GM21423 (cell line): ENCODE measurements at regions not wholly inside any gene's neighbourhood (a gene's known extent, or its start where the extent isn't known, plus 50 kb on each side); places are given as distances from the start of the nearest gene placed in this dataset.
A peak's percentile ranks its signal among the peaks of the same experiment; 100 is the strongest.
"Not testable (repeated sequence)": the region's sequence is repeated elsewhere in the genome, so short reads cannot be mapped to it uniquely, and the experiment has no call there.

Source experiments
- ATAC-seq: cut with Tn5 transposase; IDR thresholded peaks from one replicate; pipeline ENCODE4 v1.9.1; 2021; ENCODE audit warnings: mild to moderate bottlenecking, moderate library complexity; ENCODE audit not compliant: unreplicated experiment

DNA sequence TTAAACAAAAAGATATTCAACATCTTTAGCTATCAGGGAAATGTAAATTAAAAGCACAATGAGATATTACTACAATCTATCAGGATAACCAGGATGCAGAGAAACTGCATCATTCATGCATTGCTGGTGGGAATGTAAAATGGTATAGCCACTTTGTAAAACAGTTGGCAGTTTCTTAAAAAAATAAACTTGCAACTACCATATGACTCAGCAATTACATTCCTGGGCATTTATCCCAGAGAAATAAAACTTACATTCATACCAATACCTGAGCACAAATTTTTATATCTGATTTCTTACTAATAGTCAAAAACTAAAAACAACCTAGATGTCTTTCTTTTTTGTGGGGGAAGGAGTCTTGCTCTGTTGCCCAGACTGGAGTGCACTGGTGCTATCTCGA is 190.3 kb upstream of the TAB2 start:
- no peak for ATAC-seq

DNA sequence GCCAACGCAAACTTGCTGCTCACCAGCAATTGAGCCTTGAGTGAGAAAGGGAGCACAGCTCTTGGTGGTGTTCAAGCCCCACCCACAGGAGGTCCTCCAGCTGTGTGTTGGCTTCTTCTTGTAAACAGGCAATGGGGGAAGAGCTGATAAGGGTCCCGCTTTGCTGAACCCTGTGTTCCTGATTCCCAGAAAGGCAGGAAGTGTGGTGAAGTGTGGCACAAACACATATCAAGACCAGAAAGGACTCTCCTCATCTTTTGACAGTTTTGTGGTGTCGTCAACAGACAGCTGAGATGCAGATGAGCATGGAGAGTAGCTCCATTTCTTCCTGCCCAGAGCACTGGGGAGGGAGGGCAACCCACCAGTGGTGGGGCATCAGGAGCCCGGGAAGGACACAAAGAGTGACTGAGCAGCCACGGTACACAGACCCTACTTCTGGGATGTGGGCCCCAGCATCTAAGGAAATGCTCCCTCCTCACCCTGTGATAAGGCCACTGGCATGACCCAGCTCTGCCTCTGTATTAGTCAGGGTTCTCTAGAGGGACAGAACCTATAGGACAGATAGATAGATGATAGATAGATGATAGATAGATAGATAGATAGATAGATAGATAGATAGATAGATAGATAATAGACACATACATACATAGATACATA is 188.9 kb upstream of the TAB2 start:
- ATAC-seq, result no peak

DNA sequence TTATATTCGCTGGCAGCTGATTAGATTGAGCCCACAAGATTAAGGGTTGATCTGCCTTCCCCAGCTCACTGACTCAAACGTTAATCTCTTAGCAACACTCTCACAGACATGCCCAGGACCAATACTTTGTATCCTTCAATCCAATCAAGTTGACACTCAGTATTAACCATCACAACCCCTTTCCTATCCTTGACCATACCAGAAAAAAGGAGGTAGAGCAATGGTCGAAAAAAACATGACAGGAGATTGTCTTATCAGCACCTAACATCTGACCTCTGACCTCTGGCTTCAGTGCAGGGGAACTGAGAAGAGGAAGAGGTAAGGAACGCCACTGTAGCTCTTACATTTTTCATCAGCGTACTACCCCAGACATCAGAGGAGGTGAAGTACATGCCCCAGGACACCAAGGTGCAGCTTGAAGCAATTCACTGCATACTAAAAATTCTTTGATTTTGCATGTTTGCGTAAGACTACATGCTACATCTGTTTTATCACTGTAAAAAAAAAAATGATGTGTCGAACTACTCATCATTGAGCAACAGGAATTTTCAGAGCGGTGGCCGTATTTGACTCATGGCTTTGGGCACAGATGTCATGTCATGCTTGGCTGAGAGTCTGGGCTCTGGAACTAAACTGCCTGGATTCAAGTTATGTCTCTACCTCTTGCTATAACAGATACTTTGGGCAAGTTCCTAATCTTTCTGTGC is 188.0 kb upstream of the TAB2 start:
- ATAC-seq, result peak; percentile 58

DNA sequence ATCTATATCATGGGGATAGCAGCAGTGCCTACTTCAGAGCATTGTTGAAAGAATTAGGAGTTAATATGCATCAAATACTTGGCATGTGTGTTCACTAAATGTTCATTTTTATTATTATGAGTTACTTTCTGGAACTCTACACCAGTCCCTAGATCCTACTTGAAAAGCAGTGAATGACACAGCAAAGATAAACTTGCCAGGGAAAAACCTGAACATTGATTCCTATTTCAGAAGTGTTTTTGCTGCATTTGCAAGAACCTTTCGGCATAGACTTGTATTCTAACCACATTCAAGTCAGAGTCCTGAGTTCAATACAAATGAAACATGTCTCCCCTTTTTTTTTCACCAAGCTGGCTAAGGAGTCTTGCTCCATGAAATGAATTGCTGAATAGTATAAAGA is 187.4 kb upstream of the TAB2 start:
- no peak for ATAC-seq

DNA sequence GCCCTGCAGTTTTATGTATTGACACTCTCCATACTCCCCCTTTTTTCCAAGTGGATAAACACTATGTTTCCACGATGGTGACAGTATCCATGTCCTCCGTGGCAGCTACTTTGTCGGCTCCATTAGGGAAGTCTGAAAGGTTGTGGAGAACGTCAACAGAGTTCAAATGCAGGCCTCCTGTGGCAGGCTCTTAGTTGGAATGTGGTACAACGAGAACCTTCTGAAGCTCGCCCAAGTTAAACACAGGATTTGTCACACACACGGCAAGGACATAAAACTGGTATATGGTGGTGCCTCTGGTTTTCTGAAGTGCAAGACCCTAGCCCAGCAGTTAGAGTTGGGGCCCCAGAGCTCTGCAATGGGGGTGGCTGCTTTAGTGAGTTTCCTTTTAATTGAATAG is 187.0 kb upstream of the TAB2 start:
- ATAC-seq, result no peak

DNA sequence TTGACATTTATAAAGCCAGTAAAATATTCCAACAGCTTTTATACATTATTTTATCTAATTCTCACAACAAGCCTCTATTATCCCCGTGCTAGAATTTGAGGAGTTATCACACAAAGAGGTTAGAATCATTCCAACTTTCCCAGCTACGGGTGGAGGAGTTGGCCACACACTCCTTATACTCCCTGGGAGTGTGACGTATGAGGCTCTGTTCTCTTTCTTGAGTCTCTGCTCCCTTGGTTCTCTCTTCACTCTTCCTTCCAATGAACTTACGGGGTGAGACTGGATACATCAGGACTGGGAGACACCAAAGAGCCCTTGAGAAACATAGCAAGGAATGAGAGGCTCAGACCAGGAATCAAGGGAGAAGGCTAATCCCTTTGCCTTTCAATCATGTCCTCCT is 185.6 kb upstream of the TAB2 start:
- ATAC-seq, result no peak

DNA sequence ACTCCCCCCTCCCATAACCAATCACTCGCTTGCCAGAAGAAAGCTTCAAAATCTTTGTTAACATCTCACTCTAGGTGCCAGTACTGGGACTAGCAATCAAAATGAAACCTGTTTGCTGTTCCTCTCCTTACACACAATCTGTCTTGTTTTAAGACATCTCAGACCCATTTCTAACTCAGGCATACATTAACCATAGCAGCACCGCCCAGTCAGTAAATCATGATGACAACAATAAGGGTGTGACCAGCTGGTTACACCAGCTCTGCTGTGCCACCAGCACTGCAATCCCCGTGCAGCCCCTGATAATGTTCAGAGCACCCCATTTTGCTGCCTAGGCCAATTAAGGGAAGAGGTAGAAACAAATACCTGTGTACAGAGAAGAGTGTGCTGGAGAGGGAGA is 185.2 kb upstream of the TAB2 start:
- ATAC-seq, result no peak

DNA sequence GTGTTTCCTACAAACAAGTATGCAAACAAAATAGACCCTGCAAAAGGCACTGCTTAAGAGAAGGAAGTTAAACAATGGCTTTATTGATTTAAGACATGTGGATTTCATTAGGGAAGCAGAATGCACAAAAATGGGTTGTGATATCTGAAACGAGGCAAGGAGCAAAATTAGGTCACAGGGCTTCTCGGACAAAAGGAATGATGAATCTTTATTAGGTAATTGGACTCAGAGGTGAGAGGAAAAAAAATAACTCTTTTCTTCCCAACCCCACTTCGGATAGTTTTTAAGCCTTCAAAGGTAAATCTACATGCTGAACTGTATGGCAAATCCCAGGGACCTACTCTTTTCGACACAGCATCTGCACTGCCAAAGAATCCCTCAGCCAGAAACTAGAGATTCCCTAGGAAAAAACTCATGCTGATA is 183.0 kb upstream of the TAB2 start:
- ATAC-seq, result no peak

DNA sequence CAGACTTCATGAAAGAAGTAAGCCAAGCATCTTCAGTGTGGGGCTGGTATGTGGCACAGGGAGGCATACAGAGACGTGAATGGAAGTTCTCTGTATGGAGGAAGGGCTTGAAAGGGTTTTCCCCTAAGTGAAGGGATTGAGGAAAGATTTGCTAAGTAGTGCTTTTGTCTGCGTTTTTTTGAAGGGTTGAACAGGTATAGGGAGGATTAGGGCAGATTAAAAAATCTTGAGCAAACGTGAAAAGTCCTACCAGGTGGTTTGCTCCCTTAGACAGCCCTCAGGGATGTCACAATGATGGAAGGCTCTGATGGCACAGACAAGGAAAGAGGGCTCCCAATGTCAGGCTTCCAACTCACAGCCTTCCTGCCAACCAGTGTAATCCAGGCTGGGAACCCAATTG is 181.7 kb upstream of the TAB2 start:
- no peak for ATAC-seq

DNA sequence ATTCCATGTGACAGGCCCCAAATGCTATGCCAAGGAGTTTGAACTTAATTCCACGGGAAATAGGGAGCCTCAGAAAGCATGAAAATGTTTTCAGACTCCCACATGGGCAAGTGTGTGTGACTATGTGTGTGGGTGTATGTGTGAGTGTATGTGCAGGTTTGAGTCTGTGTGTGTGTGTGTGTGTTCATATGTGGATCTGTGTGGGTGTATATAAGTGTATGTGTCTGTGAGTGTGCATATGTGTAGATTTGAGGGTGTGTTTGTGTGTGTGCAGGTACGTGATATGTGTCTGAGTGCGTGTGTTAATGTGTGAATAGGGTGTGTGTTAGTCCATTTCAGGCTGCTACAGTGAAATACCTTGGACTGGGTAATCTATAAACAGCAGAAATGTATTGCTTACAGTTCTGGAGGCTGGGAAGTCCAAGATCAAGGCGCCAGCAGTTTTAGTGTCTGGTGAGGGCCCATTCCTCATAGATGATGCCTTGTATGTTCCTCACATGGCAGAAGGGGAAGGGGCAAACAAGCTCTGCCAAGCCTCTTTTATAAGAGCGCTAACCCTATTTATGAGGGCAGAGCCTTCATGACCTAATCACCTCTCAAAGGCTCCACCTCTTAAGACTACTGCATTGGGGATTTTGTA is 181.1 kb upstream of the TAB2 start:
- ATAC-seq, result no peak

DNA sequence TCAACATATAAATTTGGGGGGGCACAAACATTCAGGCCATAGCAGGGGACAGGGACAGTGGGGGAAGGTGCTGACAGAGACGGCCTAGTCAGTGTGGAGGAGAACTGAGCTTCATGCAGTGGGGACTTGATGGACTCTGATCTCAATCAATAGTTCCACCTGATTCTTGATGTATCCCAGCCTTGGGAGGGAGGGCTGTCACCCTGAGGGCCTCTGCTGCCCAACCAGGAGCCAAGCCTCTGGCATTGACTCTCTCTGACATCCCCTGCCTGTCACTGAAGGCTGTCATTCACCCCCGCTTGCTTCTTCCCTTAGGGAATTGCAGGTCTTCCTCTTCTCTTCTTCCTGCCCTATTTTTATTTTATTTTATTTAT is 180.6 kb upstream of the TAB2 start:
- no peak for ATAC-seq

DNA sequence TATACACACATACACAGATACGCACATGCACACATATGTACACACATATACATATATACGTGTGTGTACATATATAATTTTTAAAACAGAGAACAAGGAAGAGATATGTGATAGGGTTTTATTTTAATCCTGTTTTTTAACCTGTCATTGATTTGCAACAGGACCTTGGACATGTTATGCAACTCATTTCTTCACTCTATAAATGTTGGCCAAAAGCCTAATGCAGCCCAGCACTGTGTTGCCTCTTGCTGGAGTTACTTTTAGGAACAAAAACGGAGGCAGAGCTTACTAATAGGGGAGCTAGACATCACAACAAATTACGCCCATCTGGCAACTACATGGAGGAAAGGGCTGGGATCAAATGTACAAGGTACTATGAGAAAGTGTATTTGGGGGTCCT is 179.9 kb upstream of the TAB2 start:
- no peak for ATAC-seq

DNA sequence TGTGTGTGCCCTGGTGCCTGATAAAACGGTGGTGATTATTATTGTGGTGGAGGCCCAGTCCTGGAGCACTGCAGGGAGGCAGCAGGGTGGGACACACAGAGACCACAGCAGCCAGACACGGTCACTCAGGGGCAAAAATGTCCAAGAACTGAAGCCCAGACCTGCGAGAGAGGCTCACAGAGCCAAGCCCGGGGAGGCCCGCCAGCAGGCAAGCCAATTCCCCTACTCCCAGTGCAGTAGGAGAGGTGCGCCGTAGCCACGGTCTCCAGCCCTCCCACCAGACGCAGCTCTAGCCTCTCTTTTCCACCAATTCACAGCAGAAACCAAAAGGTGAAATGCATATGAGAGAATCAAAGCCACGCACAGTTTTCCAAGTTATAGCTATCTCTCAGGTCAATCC is 179.4 kb upstream of the TAB2 start:
- ATAC-seq, result no peak

DNA sequence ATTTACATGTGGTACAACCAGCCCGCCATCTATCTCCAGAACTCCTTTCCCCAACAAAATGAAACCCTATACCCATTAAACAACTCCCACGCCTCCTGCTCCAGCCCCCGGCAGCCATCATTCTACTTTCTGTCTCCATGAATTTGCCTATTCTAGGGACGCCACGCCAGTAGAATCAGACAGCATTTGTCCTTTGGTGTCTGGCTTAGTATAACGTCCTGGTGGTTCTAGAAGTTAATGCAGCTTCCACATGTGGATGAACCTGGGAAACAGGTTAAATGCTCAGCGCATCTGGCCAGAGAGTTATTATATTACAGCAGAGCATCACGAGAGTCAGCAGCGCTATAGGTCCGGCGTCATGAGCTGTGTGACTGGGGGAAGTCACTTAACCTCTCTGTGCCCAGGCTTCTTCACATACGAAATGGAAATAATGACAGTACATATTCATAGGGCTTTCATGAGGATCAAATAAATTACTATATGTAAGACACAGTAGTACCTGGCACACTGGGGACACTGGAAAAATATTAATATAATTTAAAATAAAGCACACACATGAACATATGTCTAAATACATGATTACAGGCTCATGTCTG is 178.7 kb upstream of the TAB2 start:
- ATAC-seq, result no peak

DNA sequence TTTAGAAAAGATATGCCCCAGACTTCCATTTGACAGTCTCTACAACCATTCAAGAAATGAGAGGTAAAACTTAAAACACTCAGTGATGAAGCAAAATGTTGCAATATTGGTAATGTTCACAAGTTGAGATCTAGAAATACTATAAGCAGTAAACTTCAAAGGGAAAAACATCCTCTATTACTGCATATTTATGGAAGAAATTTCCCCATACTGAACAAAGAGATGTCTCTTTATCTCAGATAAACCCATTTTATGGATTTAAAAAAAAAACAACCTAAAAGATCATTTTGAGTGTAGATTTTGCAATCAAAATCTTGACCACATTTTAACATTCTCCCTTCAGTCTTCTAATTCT is 177.8 kb upstream of the TAB2 start:
- ATAC-seq, result no peak

DNA sequence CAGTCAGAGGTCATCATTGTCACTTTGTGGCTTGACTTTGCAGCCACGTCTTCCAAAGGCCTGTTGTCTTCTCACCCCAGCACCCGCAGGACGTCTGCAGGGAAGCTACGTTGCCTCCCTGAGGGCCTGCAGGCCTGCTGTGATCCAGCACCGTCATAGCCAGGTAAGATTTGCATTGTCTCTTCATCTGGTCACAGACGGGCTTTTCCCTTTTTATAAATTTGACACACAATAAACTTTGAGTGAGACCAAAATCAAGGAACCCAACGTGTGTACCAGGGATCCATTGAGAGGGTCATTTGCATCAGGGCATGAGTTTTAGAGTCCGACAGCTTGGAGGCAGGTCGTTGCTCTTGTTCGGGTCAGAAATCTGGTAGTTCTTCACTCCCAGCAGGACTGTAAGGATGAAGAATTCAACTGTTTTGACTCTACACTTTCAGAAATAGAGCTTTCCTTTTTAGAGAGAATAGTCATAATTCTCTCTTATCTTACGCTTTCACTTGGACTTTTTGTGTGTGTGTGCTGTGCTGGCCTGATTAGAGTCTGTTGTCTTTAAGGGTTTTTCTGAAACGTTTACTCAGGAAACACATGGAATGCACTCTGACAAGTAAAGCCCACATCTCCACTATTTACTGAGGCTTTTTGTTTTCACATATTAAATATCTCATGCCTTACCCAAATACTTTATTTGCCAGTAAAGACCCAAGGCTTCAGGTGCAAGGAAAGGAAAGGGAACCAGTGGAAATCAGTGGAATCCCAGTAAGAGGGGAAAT is 177.2 kb upstream of the TAB2 start:
- ATAC-seq, result peak; percentile 83

DNA sequence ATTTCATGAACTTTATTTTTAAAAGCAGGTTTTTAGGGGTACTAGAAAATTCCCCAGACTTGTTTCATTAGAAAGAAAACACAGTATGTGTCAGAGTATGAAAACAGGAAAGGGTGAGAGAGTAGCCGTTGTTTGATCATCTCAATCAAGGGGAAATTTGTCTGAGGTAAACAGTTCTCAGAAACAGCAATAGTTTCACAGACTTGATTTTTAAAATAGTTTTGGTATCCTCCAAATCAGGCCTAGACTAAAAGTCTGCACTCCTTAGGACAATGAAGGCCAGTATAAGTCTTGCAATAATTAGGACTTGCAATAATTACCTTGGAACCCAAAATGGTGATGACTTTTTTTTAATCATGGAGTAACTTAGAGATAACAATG is 176.6 kb upstream of the TAB2 start:
- ATAC-seq, result no peak

DNA sequence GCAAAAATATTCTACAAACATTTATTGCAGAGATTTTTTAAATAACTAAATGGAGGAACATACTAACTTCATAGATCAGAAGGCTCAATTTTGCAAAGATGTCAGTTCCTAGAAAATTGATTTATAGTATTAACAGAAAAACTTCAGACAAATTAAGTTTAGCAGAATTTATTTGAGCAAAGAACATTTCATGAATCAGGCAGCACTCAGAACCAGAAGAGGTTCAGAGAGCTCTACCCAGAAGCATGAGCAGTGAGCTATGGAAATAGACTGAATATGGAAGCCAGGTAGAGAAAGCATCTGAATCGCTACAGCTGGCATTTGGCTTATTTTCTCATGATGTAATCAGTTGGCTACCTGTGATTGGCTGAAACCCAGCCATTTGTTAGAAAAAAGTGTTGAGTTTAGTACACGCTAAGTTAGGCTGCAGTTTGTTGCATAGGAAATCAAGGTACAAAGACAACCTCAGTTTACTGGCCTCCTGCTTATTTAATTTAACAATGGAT is 174.5 kb upstream of the TAB2 start:
- ATAC-seq, result no peak

DNA sequence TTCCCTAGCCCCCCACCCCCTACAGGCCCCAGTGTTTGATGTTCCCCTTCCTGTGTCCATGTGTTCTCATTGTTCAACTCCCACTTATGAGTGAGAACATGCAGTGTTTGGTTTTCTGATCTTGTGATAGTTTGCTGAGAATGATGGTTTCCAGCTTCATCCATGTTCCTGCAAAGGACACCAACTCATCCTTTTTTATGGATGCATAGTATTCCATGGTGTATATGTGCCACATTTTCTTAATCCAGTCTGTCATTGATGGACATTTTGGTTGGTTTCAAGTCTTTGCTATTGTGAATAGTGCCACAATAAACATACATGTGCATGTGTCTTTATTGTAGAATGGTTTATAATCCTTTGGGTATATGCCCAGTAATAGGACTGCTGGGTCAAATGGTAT is 171.7 kb upstream of the TAB2 start:
- ATAC-seq, result not testable (repeated sequence)

DNA sequence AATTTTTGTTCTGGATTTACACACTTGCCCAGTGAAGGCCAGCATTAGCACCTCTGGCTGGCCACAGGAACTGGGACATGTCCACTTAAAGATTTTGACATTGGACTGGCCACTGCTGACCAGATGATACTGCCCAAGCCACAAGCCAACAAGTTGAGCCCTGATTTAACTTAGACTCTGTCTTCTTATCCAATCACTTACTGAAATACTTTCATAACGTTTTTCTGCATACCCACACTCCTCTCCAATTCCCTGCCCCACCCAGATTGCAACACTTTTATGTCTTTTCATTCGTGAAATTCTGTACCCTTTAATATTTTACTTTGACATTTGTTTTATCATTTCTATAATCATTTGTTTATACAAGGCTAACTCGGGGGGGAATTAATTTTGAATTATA is 170.3 kb upstream of the TAB2 start:
- no peak for ATAC-seq
